HCT116 (cell line): ENCODE measurements at regions not wholly inside any gene's neighbourhood (a gene's known extent, or its start where the extent isn't known, plus 50 kb on each side); places are given as distances from the start of the nearest gene placed in this dataset.

Experiments
- ATAC-seq: fragments of 200-7000 bp; cut with Tn5 transposase; 2 replicates; pipeline ENCODE4 v1.9.1; 2020; ENCODE audit warnings: mild to moderate bottlenecking, moderate library complexity
- BruUV-seq: library from RNA; stranded (reverse); fragments of 400-500 nt; replicated peaks from 2 replicates; lab custom pipeline; 2021; lab: Mats Ljungman, UMichigan
- CTCF ChIA-PET: fragments of 300-600 bp; sonication (Branson Sonifier 250); formaldehyde crosslinking; loops from one replicate; lab custom pipeline; 2021; ENCODE audit warnings: antibody characterized with exemption; lab: Charles Lee
- POLR2A ChIA-PET: fragments of 300-600, 350-600 bp; sonication (Branson Sonifier 250); formaldehyde crosslinking; loops from one replicate; lab custom pipeline; 2021; ENCODE audit warnings: antibody characterized with exemption; lab: Charles Lee
- RAD21 ChIA-PET, 2 experiments: fragments of 300-600 bp; sonication (Branson Sonifier 250); formaldehyde crosslinking; loops; one replicate each; lab custom pipeline; 2023; ENCODE audit warnings: low total read pairs in 2 of 2; ENCODE audit not compliant: uncharacterized antibody in 2 of 2, unreplicated experiment in 2 of 2, low non-redundant PET in 1 of 2; lab: Charles Lee
- DNase-seq: peaks from one replicate; pipeline ENCODE4 v3.0.0-alpha.2; 2010; ENCODE audit warnings: low read depth, low spot score
- H2AFZ ChIP-seq: fragments of 200-600 bp; shearing (Covaris generic), sonication (generic); 2 replicates; pipeline ENCODE4 v1.6.1; 2017; ENCODE audit warnings: low read depth, mixed run types, mixed read lengths, antibody characterized with exemption, low read length; ENCODE audit not compliant: poor library complexity, severe bottlenecking
- H3K27ac ChIP-seq: 2 replicates; pipeline ENCODE4 v1.5.1; 2012; ENCODE audit warnings: low read depth, low read length
- H3K27me3 ChIP-seq: fragments of 200-600 bp; sonication (generic); 2 replicates; pipeline ENCODE4 v1.6.1; 2016; ENCODE audit warnings: mixed run types, low read length, mixed read lengths; ENCODE audit not compliant: insufficient read depth
- H3K36me3 ChIP-seq, 2 experiments: fragments of 200-500 bp in 1 of 2; fragments of 200-600 bp in 1 of 2; sonication (Bioruptor generic) in 1 of 2; sonication (generic) in 1 of 2; 2 replicates each; pipeline versions ENCODE4 v1.5.1 to v1.6.1; 2014 to 2016; ENCODE audit warnings: low read length in 2 of 2, inconsistent platforms in 1 of 2, mixed read lengths in 1 of 2, mixed run types in 1 of 2; ENCODE audit not compliant: insufficient read depth in 2 of 2, control insufficient read depth in 1 of 2
- H3K4me1 ChIP-seq, 2 experiments: fragments of 200-600 bp in 1 of 2; sonication (generic) in 1 of 2; 2 replicates each; pipeline versions ENCODE4 v1.5.1 to v1.6.1; 2012 to 2017; ENCODE audit warnings: low read length in 2 of 2, inconsistent platforms in 1 of 2, mild to moderate bottlenecking in 1 of 2, mixed read lengths in 1 of 2, mixed run types in 1 of 2, moderate library complexity in 1 of 2; ENCODE audit not compliant: insufficient read depth in 2 of 2, control insufficient read depth in 1 of 2
- H3K4me2 ChIP-seq: fragments of 200-600 bp; sonication (generic); 2 replicates; pipeline ENCODE4 v1.6.1; 2017; ENCODE audit warnings: mixed run types, low read length, mixed read lengths
- H3K4me3 ChIP-seq, 2 experiments: fragments of 200-600 bp in 1 of 2; sonication (generic) in 1 of 2; replicated peaks in 1 of 2; 2 replicates each; pipeline ENCODE4 v1.5.1; 2011 to 2016; ENCODE audit warnings: low read length in 2 of 2, control low read depth in 1 of 2, low read depth in 1 of 2, mild to moderate bottlenecking in 1 of 2, mixed read lengths in 1 of 2, mixed run types in 1 of 2
- H3K79me2 ChIP-seq: fragments of 200-600 bp; sonication (generic); 2 replicates; pipeline ENCODE4 v1.6.1; 2017; ENCODE audit warnings: mild to moderate bottlenecking, mixed run types, low read length, moderate library complexity, mixed read lengths; ENCODE audit not compliant: insufficient read depth
- H3K9ac ChIP-seq: fragments of 200-600 bp; sonication (generic); 2 replicates; pipeline ENCODE4 v1.6.1; 2016; ENCODE audit warnings: low read length, mixed read lengths
- H3K9me2 ChIP-seq: fragments of 200-600 bp; sonication (generic), shearing (Covaris generic); 2 replicates; pipeline ENCODE4 v1.6.1; 2017; ENCODE audit warnings: mixed run types, mild to moderate bottlenecking, moderate library complexity; ENCODE audit not compliant: insufficient read depth
- H3K9me3 ChIP-seq, 2 experiments: fragments of 200-500 bp in 1 of 2; fragments of 200-600 bp in 1 of 2; sonication (Bioruptor generic) in 1 of 2; sonication (generic) in 1 of 2; 2 replicates each; pipeline ENCODE4 v1.6.1; 2014 to 2017; ENCODE audit warnings: low read length in 2 of 2, mixed read lengths in 2 of 2, inconsistent platforms in 1 of 2, low read depth in 1 of 2, mild to moderate bottlenecking in 1 of 2, mixed run types in 1 of 2, moderate library complexity in 1 of 2; ENCODE audit not compliant: control insufficient read depth in 1 of 2, insufficient read depth in 1 of 2
- H4K20me1 ChIP-seq: fragments of 200-600 bp; sonication (generic), shearing (Covaris generic); 2 replicates; pipeline ENCODE4 v1.6.1; 2017; ENCODE audit warnings: mixed run types, mild to moderate bottlenecking, moderate library complexity; ENCODE audit not compliant: insufficient read depth
- CBX3 ChIP-seq: IDR thresholded peaks from 2 replicates; pipeline ENCODE4 v1.6.1; 2012; ENCODE audit warnings: low read depth
- CEBPB ChIP-seq: IDR thresholded peaks from 2 replicates; pipeline ENCODE4 v1.6.1; 2012; ENCODE audit warnings: low read depth
- EGR1 ChIP-seq: IDR thresholded peaks from 2 replicates; pipeline ENCODE4 v1.6.1; 2012; ENCODE audit warnings: low read depth
- EZH2 ChIP-seq: fragments of 200-600 bp; sonication (generic); IDR thresholded peaks from 2 replicates; pipeline ENCODE4 v1.6.1; 2017; ENCODE audit warnings: antibody characterized with exemption, mixed run types
- EZH2phosphoT487 ChIP-seq: fragments of 200-600 bp; IDR thresholded peaks from 2 replicates; pipeline ENCODE4 v1.6.1; 2018; ENCODE audit warnings: antibody characterized with exemption, borderline replicate concordance
- FOSL1 ChIP-seq: IDR thresholded peaks from 2 replicates; pipeline ENCODE4 v1.6.1; 2012; ENCODE audit warnings: low read depth
- JUND ChIP-seq: IDR thresholded peaks from 2 replicates; pipeline ENCODE4 v1.6.1; 2012
- POLR2A ChIP-seq: IDR thresholded peaks from 2 replicates; pipeline ENCODE4 v1.7.0; 2011; ENCODE audit warnings: borderline replicate concordance; ENCODE audit not compliant: insufficient read depth, insufficient read length; ENCODE audit errors: extremely low read depth
- POLR2AphosphoS5 ChIP-seq: IDR thresholded peaks from 2 replicates; pipeline ENCODE4 v1.6.1; 2011; ENCODE audit warnings: mild to moderate bottlenecking, low read depth, low read length, moderate library complexity
- RAD21 ChIP-seq: IDR thresholded peaks from 2 replicates; pipeline ENCODE4 v1.6.1; 2012; ENCODE audit warnings: low read depth, mild to moderate bottlenecking
- SIN3A ChIP-seq: IDR thresholded peaks from 2 replicates; pipeline ENCODE4 v1.6.1; 2012; ENCODE audit warnings: low read depth
- TCF7L2 ChIP-seq: IDR thresholded peaks from 2 replicates; pipeline ENCODE4 v1.7.0; 2011; ENCODE audit warnings: borderline replicate concordance, inconsistent platforms; ENCODE audit not compliant: insufficient read depth, insufficient read length; ENCODE audit errors: extremely low read depth
- YY1 ChIP-seq: IDR thresholded peaks from 2 replicates; pipeline ENCODE4 v1.6.1; 2011; ENCODE audit warnings: low read length, low read depth, moderate library complexity, mild to moderate bottlenecking; ENCODE audit not compliant: insufficient replicate concordance; ENCODE audit errors: extremely low read depth
- ZFX ChIP-seq: fragments of 450-650 bp; IDR thresholded peaks from 2 replicates; pipeline ENCODE4 v1.6.1; 2017
- ZNF274 ChIP-seq: fragments of 200-500 bp; sonication (Bioruptor generic); IDR thresholded peaks from 2 replicates; pipeline ENCODE4 v1.6.1; 2014; ENCODE audit warnings: mild to moderate bottlenecking, low read depth, low read length, inconsistent platforms
- intact Hi-C: fragments of 100-400 bp; cut with micrococcal nuclease; formaldehyde crosslinking; loops from 2 replicates; pipeline ENCODE4 v1.10.0; 2022
- TF ChIP-seq, protein P1 (sequence below): IDR thresholded peaks from 2 replicates; pipeline ENCODE4 v1.6.1; 2012
- TF ChIP-seq, protein P2 (sequence below): IDR thresholded peaks from 2 replicates; pipeline ENCODE4 v1.6.1; 2012

- no peaks in the 10 kb centered on the region for H3K9me2 ChIP-seq
- H3K4me3 ChIP-seq, result no peak overlapping the region
- H3K9me3 ChIP-seq, result no peaks in the 10 kb centered on the region
- TF ChIP-seq POLR2AphosphoS5 (no peak), TCF7L2 (no peak), RAD21 (no peak), SIN3A (no peak), ZNF274 (no peak), FOSL1 (no peak), POLR2A (no peak), YY1 (no peak), CBX3 (no peak)
- TF ChIP-seq, protein P1, sequence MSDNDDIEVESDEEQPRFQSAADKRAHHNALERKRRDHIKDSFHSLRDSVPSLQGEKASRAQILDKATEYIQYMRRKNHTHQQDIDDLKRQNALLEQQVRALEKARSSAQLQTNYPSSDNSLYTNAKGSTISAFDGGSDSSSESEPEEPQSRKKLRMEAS, result no peak
- H3K27ac ChIP-seq, result no peak overlapping the region
- BruUV-seq, result no TSS peak
- H4K20me1 ChIP-seq, result no peaks in the 10 kb centered on the region
- DNase-seq (no peak), ATAC-seq (no peak)
- intact Hi-C loops, result no loop called here
- peaks cover 20% of the 10 kb centered on the region for H3K27me3 ChIP-seq
- H3K36me3 ChIP-seq, result no peaks in the 10 kb centered on the region
- POLR2A ChIA-PET, result no interaction called here
- no peaks in the 10 kb centered on the region for H3K79me2 ChIP-seq
- RAD21 ChIA-PET, result no interaction called here
- H2AFZ ChIP-seq, result no peak overlapping the region
- H3K4me2 ChIP-seq, result no peak overlapping the region
- CTCF ChIA-PET, result no interaction called here
- H3K9ac ChIP-seq, result no peak overlapping the region
- H3K4me1 ChIP-seq, result no peaks in the 10 kb centered on the region
Observed at GRCh38 chr13:25042151-25042865, 53.6 kb upstream of the PABPC3 start.

DNA sequence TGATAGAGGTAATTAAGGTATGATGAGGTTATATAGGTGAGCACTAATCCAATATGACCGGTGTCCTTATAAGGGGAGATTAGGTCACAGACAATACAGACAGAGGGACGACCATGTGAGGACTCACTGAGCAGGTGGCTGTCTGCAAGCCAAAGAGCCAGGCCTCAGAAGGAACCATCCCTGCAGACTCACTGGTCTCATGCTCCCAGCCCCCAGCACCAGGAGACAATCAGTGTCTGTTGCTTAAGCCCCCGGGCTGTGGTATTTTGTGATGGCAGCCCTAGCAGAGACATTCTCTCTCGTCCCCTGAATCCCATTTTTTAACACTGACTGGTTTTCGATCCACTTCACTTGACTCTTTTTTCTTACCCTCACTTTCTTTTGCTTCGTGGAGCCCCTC, 51.9 kb upstream of the PABPC3 start:
- Histone ChIP-seq H3K9ac (no peak overlapping the region), H3K4me3 (no peak overlapping the region), H3K36me3 (no peaks in the 10 kb centered on the region), H3K4me2 (no peak overlapping the region), H3K9me3 (no peaks in the 10 kb centered on the region), H3K4me1 (no peaks in the 10 kb centered on the region), H3K27me3 (peaks cover 20% of the 10 kb centered on the region), H3K79me2 (no peaks in the 10 kb centered on the region), H3K9me2 (no peaks in the 10 kb centered on the region), H3K27ac (no peak overlapping the region), H4K20me1 (no peaks in the 10 kb centered on the region), H2AFZ (no peak overlapping the region)
- ChIA-PET POLR2A (no interaction called here), CTCF (no interaction called here), RAD21 (no interaction called here)
- no TSS peak for BruUV-seq
- no peak for DNase-seq
- no peak for TF ChIP-seq TCF7L2
- TF ChIP-seq ZFX, result no peak
- no peak for TF ChIP-seq EZH2phosphoT487
- no peak for TF ChIP-seq SIN3A
- TF ChIP-seq JUND, result no peak
- TF ChIP-seq, protein P1, result no peak
- no peak for TF ChIP-seq EZH2
- TF ChIP-seq, protein P2, sequence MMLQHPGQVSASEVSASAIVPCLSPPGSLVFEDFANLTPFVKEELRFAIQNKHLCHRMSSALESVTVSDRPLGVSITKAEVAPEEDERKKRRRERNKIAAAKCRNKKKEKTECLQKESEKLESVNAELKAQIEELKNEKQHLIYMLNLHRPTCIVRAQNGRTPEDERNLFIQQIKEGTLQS, result no peak
- no peak for TF ChIP-seq CEBPB
- TF ChIP-seq YY1, result no peak
- TF ChIP-seq ZNF274, result no peak
- no peak for TF ChIP-seq CBX3
- no peak for TF ChIP-seq EGR1
- intact Hi-C loops, result no loop called here
- no peak for ATAC-seq
